Fibroblast of the aortic adventitia (primary cell): ENCODE measurements at regions not wholly inside any gene's neighbourhood (a gene's known extent, or its start where the extent isn't known, plus 50 kb on each side); places are given as distances from the start of the nearest gene placed in this dataset.
"Not testable (repeated sequence)": the region's sequence is repeated elsewhere in the genome, so short reads cannot be mapped to it uniquely, and the experiment has no call there.

Experiments used
- DNase-seq: peaks from one replicate; pipeline ENCODE4 v3.0.0-alpha.2; 2010; ENCODE audit warnings: low read depth
- H3K4me3 ChIP-seq: 2 replicates; pipeline ENCODE4 v1.5.1; 2011; ENCODE audit warnings: low read depth, mild to moderate bottlenecking, control low read depth, low read length, moderate library complexity
- TF ChIP-seq, protein P1 (sequence below): IDR thresholded peaks from 2 replicates; pipeline ENCODE4 v1.5.1; 2011; ENCODE audit warnings: mild to moderate bottlenecking, low read length, control low read depth, inconsistent platforms; ENCODE audit not compliant: insufficient read depth

DNA sequence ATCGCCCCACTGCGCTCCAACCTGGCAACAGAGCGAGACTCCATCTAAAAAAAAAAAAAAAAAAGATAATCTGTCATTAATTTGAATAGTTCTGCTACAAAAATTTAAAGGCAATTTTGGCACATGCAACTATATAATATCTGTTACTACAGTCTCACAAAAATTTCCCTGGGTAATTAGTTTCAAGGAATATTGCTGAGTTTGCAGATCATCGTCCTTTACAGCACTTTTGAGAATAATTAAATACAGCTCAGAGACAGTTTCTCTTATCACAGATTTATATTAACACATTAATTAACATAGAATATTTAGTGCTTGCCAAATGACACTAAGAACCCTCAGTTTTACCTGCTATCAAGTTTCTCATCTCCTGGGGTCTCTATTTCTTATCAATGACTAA, 540.4 kb upstream of the ZNF804A start:
- H3K4me3 ChIP-seq, result no peak overlapping the region
- TF ChIP-seq, protein P1, sequence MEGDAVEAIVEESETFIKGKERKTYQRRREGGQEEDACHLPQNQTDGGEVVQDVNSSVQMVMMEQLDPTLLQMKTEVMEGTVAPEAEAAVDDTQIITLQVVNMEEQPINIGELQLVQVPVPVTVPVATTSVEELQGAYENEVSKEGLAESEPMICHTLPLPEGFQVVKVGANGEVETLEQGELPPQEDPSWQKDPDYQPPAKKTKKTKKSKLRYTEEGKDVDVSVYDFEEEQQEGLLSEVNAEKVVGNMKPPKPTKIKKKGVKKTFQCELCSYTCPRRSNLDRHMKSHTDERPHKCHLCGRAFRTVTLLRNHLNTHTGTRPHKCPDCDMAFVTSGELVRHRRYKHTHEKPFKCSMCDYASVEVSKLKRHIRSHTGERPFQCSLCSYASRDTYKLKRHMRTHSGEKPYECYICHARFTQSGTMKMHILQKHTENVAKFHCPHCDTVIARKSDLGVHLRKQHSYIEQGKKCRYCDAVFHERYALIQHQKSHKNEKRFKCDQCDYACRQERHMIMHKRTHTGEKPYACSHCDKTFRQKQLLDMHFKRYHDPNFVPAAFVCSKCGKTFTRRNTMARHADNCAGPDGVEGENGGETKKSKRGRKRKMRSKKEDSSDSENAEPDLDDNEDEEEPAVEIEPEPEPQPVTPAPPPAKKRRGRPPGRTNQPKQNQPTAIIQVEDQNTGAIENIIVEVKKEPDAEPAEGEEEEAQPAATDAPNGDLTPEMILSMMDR, result no peak
- DNase-seq, result no peak

DNA sequence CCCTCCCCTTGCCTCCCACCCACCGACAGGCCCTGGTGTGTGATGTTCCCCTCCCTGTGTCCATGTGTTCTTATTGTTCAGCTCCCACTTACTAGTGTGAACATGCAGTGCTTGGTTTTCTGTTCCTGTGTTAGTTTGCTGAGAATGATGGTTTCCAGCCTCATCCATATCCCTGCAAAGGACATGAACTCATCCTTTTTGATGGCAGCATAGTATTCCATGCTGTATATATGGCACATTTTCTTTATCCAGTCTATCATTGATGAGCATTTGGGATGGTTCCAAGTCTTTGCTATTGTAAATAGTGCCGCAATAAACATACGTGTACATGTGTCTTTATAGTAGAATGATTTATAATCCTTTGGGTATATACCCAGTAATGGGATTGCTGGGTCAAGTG, 538.1 kb upstream of the ZNF804A start:
- not testable (repeated sequence) for DNase-seq, H3K4me3 ChIP-seq

DNA sequence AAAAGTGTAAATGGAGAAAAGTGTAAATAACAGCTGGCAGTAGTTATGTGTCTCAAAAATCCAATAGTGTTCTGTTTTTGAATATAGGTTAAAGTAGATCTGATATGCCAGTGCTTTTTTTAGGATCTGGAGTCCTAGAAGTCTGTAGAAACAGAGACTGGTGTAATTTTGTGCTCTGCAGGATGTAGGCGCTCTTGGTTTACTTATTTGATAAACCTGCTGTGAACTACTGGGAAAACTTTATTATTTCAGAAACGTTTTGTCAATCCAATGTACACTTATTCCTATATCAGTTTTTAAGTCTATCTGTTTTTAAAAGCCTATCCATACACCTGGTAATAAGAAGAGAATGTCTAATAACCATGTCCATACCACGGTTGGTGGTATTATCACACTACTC, 530.8 kb upstream of the ZNF804A start:
- H3K4me3 ChIP-seq, result no peak overlapping the region
- no peak for DNase-seq
- TF ChIP-seq, protein P1, result no peak

DNA sequence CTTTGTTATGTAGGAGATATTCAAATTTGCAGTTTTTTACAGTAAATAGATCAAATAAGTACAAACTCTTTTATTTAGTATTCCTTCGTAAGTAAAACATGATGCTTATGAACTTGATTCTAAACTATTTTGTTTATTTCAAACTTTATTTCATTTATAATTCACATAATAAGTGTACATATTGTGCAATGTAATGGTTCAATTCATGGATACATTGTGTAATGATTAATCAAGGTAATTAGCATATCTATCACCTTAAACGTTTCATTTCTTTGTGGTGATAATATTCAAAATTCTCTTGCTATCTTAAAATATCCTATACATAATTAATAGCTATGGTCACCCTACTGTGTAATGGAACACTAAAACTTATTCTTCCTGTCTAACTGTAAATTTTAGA, 525.9 kb upstream of the ZNF804A start:
- TF ChIP-seq, protein P1, result no peak
- H3K4me3 ChIP-seq, result no peak overlapping the region
- DNase-seq, result no peak

DNA sequence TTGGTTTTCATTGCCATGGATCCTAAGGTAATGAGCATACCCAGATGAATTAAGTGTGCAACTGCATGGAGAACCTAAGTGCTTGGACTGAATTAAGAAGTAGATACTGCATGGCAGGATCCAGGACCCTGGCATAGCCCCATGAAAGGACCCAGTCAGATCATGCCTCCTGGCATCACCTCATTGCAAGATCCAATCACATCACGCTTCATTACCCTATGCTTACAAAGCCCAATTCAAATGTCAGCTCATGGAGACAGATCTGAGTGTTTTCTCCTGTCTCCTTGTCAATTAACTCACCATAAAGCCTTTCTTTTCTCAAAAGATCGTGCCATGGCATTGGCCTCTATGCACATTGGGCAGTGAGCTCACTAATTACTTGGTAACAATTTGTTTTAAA, 519.8 kb upstream of the ZNF804A start:
- TF ChIP-seq, protein P1, result no peak
- H3K4me3 ChIP-seq, result no peak overlapping the region
- no peak for DNase-seq

DNA sequence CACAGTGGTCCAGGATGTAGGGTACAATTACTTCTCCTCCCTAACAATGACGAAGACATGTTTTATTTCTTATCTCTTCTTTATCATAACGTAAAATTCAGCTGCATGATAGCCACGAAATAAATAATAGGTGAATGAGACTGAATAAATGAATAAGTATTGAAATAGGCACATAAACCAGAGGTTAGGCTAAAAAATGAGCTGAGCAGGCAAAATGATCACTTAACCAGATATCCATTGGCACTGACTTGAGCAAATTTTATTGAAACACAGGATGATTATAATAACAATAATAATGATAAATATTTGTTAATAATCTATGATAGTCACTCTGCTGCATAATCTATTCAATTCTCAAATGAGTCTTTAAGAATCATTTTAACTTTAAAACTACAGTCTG, 506.9 kb upstream of the ZNF804A start:
- TF ChIP-seq, protein P1, result no peak
- DNase-seq, result no peak
- H3K4me3 ChIP-seq, result no peak overlapping the region

DNA sequence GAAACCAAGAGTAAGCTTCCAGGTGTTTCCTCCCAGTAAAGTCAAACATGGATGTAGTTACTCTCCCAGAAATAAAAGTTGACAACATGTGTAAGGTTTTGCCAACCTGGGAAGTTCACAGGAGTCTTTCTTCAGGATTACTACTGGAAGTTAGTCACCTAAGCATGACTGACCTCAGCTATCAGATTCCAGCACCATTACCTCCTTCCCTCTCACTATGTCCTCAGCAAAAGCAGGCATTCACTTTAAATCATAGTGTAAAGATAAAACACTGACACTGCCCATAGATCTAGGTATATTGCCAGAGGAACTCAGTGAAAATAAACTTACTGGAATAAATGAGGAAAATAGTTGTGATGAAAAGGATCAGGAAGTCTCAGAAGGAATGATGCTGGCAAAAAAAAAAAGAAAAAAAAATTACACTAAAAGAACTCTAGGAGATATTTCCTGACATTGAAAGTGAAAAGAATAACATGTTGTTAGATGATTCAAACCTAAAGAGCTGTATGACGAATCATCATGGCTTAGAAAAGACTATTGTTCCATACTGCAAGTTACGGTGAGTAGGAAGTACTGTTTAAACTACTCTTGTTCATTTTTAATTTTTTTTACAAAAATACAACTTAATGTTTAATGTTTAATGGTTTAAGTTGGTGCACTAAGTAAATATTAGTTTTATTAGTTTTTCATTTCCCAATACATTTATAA, 484.5 kb upstream of the ZNF804A start:
- TF ChIP-seq, protein P1, result no peak
- no peak for DNase-seq
- no peak overlapping the region for H3K4me3 ChIP-seq
